ENCODE measurements at regions not wholly inside any gene's neighbourhood (a gene's known extent, or its start where the extent isn't known, plus 50 kb on each side); places are given as distances from the start of the nearest gene placed in this dataset.
A peak's percentile ranks its signal among the peaks of the same experiment; 100 is the strongest.

DNA sequence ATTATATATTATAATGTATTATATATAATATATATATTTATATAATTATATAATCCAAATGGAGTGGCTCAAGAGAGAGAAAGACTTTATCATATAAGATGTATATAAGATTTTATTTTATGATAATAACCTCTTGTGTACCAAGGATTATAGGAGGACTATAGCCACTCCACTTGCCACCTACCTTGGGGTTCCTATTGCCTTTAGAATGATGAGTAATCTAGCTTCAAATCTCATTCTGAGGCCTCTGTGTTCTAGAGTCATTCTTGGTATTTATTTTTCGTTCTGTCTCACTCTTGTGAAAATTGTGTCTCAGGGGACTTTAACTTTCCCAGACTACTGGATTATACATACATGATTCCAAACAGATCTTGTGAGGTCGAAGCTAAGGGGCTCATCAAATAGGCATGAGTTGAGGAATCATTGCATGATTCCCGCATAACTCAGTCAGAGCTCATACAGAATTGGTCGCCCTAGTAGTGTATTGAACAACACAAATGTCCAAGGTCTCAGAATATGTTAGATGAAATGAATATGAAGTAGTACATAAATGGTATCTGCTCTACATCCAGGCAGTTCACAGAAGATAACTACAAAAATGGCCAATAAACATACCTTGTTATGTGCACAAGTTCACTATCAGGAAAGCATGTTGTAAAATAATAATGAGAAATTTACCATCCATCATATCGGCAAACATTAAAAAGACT is 159.5 kb upstream of the RNPC3 start:
- no peak for DNase-seq (ENCODE audit: low read depth, low spot score)
- in situ Hi-C loops (cut with HindIII; ENCODE audit: low pct_unique_long_range_greater_than_20kb, low sequenced_read_pairs): no loop called here

DNA sequence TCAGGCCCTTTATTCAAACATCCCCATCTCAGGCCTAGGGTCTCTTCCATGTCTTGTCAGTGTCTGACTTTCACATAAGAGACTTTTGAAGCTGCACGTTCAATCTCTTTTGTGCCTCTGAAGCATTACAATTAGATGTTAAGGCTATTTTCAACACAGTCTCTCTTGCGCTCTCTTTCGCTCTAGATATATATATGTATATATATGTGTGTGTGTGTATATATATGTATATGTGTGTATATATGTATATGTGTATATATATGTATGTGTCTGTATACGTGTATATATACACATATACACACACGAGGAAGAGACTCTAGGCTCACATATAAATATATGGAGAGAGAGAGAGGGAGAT is 162.5 kb upstream of the RNPC3 start:
- in situ Hi-C loops (cut with HindIII; ENCODE audit: low pct_unique_long_range_greater_than_20kb, low sequenced_read_pairs): no loop called here
- DNase-seq (ENCODE audit: low read depth, low spot score): no peak

DNA sequence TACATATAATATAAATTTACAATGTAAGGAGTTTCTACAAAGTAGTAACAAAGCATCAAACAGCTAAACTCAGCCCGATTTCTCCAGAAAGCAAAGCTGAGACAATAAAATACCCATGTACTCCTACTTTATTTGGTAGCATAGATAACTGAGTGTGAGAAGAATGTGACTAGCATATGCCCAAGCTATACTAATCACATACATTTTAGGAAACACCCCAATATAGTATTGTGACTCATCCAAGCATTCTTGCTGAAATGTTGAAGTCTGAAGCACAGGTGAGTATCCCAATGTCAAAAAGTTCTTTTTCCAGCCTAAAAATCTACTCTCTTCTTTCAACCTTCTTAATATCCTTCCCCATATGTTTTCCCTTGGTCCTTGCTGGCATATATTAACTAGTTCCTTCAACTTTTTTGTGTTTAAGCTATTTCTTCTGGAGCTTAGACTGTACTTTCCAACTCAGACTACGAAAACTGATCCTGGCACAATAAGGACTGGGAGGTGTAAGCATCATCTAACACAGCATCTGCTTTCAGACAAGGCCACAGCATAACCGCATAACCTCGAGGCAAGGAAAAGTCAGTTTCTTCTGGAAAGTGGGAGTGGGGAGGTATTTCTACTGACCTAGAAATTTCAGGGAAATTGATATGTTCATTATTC is 163.0 kb upstream of the RNPC3 start:
- in situ Hi-C loops (cut with HindIII; ENCODE audit: low pct_unique_long_range_greater_than_20kb, low sequenced_read_pairs): no loop called here
- no peak for DNase-seq (ENCODE audit: low read depth, low spot score)

DNA sequence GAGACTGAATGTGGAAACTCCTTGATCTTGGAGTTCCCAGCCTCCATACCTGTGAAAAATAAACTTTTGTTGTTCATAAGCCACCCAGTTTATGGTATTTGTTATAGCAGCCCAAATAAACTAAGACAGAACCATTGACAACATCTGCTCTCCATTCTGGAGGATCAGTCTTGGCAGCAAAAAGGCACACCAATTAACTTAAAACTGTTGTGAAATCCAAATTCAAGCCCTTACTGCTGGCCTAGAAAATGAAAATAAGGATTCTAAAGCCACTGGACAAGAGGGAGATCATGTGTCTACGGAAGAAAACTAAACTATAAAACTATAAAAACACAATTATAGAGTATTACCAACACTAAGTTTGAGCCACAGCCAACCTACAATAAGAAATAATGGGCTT is 172.1 kb upstream of the RNPC3 start:
- in situ Hi-C loops (cut with HindIII; ENCODE audit: low pct_unique_long_range_greater_than_20kb, low sequenced_read_pairs): no loop called here
- no peak for DNase-seq (ENCODE audit: low read depth, low spot score)

DNA sequence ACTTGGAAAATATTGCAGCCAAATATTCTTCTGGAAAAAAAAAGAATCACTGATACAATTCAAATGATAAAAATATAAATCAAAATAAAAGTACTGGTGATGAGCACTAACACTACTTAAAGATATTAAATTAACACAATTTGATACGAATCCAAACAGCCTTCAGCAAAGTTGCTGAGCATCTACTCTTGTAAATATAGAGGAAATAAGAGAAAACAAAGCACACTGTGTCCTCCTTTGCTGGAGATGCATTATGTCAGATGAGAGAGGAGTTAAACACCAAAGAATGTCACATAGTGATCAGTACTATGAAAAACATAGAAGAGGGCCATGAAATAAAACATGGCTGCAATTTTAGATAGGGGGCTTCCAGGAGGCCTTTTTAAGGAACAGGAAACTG is 177.4 kb upstream of the RNPC3 start:
- DNase-seq (ENCODE audit: low read depth, low spot score): no peak
- in situ Hi-C loops (cut with HindIII; ENCODE audit: low pct_unique_long_range_greater_than_20kb, low sequenced_read_pairs): no loop called here

DNA sequence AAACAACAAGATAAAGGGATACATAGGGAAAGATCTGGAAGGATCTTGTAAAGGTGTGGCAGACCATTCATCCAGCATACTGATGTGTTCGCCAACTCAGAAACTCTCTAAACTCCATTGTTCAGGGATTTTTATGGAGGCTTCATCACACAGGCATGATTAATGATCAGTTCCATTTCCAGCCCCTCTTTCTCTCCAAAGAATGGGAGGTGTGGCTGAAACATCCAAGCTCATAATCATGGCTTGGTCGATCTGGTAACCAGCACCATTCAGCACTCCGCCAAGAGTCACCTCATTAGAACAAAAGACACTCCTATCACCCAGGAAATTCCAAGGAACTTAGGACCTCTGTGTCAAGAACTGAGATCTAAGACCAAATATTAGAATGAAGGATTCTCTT is 180.6 kb upstream of the RNPC3 start:
- in situ Hi-C loops (cut with HindIII; ENCODE audit: low pct_unique_long_range_greater_than_20kb, low sequenced_read_pairs): no loop called here
- no peak for DNase-seq (ENCODE audit: low read depth, low spot score)

DNA sequence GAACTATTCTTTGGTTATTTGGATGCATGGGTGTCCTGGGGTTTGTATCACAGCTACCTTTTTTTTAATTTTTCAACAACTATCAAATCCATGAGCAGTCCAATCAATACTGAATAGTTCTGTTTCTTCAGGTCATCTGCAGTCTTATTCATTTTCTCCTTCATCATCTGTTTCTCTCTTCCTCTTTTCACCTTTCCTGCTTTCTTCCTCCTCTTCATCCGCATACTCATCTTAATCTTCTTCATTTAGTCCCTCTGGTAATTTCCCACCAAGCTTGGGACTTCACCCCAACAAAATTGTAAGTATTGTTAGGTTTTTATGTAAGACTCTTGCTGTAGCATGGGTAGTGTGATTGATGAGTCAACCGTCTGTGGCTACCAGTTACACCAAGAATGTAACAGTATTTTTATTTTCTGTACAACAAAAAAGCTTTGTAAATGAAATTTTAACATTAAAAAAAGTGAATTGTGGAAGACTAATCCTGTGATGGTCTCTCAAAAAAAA is 184.1 kb upstream of the RNPC3 start:
- DNase-seq (ENCODE audit: low read depth, low spot score): peak; percentile 49
- in situ Hi-C loops (cut with HindIII; ENCODE audit: low pct_unique_long_range_greater_than_20kb, low sequenced_read_pairs): no loop called here

DNA sequence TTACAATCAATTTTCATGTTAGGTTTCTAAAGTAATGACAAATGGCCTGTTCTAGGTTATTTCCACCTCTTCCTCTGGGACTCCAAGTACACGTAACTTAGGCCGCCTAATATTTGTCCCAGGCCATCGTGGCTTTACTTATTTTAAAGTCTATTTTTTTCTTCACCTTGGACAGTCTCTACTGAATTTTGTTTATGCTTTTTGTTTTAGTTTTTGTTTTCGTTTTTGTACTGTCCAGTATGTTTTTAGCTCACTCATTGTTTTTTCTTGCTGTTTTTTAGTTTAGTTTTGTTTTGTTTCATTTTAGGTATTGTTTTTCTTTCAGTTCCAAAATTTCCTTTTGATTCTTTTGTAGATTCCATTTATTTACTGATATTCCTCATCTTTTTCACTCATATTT is 187.7 kb upstream of the RNPC3 start:
- DNase-seq (ENCODE audit: low read depth, low spot score): no peak
- in situ Hi-C loops (cut with HindIII; ENCODE audit: low pct_unique_long_range_greater_than_20kb, low sequenced_read_pairs): no loop called here

DNA sequence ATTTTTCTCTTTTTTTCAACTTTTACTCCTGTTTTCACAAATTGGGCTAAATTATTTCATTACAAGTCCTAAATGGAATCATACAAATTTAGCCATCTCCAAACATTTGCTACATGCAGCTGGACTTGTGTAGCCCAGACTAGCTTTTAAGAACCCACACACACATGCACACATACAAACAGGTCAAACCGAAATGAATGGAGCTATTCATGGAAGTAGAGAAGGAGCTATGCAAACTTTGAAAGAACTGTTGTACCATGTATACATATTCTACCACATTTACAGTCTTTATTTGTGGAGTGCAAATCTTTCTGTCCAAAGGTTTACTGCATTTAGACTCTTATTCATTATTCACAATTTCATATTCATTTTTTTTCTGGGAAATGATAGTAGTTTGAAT is 189.1 kb upstream of the RNPC3 start:
- in situ Hi-C loops (cut with HindIII; ENCODE audit: low pct_unique_long_range_greater_than_20kb, low sequenced_read_pairs): no loop called here
- peak; percentile 92 for DNase-seq (ENCODE audit: low read depth, low spot score)

DNA sequence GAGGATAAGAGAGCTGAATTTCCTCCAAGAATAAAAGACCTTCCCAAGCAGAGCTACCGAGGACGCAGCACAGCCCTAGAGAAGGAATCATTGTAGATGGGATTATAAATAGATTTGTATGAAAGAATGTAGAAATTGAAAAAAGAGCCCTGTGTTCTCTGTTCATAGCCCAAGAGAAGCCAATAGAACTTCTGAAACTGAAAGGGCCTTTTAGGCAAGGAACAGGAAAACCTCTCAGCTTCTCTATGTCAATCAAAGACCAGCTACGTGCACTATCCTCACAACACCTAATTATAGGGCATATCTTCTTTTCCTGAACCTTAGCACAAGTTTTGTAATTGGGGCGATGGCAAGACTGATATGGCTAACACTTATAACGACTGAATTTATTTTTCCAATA is 192.4 kb upstream of the RNPC3 start:
- in situ Hi-C loops (cut with HindIII; ENCODE audit: low pct_unique_long_range_greater_than_20kb, low sequenced_read_pairs): no loop called here
- peak; percentile 94 for DNase-seq (ENCODE audit: low read depth, low spot score)

DNA sequence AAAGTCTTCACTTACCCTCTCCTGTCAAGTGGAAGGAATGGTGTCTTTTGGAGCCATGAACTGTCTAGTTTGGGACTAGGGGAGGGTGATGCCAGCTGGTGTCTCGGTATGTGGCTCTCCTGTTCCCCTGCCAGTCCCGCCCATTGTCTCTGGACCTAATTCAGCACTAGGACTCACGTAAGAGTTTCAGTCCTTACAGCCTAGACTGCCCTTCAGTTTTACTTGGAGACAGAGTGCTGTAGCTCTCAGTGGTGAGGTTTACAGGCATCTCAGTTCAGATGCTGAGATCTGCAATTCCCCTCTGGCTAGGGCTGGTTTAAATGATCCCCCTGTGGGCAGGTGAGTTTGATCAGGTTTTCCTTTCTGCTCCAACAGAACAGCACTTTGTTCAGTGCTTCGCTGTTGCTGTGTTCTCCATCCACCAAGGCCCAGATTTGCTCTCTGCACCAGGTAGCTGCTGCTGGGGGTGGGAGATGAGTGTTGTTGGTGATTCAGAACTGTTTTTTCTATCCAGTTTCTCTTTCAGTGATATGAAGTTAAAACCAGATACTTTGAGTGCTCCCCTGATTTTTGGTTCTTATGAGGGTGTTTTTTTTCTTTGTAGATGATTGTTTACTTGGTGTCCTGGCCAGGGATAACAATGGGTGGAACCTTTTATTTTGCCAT is 198.3 kb upstream of the RNPC3 start:
- in situ Hi-C loops (cut with HindIII; ENCODE audit: low pct_unique_long_range_greater_than_20kb, low sequenced_read_pairs): no loop called here
- DNase-seq (ENCODE audit: low read depth, low spot score): no peak

DNA sequence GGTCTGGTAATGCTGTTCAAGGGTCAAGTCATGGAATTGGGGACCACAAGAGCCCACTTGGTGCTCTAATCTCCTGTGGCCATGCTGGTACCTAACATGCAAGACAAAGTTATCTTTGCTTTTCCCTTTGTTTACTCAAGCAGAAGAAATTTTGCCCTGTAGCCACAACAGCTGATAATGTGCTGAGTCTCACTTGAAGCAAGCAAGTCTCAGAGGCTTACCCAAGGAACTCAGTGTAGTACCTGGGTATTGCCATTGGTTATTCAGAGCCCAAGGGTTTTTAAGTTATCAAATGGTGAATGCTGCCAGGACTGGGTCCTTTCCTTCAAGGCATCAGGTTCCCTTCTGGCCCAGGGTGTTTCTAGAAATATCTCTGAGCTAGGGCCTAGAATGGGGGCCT is 198.9 kb upstream of the RNPC3 start:
- no peak for DNase-seq (ENCODE audit: low read depth, low spot score)
- in situ Hi-C loops (cut with HindIII; ENCODE audit: low pct_unique_long_range_greater_than_20kb, low sequenced_read_pairs): no loop called here

DNA sequence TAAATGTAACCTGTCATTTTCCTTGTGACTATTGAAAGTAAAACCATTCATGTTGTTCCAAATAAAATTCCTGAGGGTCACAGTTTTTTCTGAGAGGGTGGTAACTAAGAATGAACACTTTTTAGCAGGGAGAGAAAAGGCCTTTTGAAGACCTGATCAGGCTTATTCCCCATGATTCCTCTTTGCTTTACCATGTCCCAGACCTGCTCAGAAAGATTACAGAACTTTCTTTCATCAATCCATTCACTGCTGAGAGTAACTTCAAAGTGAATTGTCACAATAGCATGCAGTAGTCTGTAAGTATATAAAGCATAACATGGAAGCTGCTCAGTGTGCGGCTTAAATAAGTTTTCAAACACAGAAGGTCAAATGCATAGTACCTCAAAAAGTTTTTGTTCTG is 201.5 kb upstream of the COL11A1 start:
- in situ Hi-C loops (cut with HindIII; ENCODE audit: low pct_unique_long_range_greater_than_20kb, low sequenced_read_pairs): no loop called here

DNA sequence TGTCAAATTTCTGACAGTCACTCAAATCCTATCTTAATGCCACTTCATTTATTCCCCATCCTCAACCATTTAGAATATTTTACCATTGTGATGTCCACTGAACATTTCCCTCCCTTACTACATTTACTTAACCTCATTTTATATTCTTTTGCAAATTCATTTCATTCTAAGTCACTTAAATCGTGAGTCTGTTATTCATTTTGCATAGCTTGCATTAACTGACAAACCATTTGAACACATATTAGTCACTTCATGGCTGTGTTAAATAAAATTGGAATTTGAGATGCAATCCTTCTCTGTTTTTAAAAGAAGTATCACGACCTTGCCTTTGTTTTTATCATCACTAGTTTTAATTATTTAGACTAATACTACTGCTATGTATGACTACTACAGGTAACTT is 199.4 kb upstream of the COL11A1 start:
- no peak for DNase-seq (ENCODE audit: low read depth, low spot score)
- in situ Hi-C loops (cut with HindIII; ENCODE audit: low pct_unique_long_range_greater_than_20kb, low sequenced_read_pairs): no loop called here

More for the DNA sequence above, 201.5 kb upstream of the COL11A1 start:
- peak; percentile 90 for DNase-seq (ENCODE audit: low read depth, low spot score)

DNA sequence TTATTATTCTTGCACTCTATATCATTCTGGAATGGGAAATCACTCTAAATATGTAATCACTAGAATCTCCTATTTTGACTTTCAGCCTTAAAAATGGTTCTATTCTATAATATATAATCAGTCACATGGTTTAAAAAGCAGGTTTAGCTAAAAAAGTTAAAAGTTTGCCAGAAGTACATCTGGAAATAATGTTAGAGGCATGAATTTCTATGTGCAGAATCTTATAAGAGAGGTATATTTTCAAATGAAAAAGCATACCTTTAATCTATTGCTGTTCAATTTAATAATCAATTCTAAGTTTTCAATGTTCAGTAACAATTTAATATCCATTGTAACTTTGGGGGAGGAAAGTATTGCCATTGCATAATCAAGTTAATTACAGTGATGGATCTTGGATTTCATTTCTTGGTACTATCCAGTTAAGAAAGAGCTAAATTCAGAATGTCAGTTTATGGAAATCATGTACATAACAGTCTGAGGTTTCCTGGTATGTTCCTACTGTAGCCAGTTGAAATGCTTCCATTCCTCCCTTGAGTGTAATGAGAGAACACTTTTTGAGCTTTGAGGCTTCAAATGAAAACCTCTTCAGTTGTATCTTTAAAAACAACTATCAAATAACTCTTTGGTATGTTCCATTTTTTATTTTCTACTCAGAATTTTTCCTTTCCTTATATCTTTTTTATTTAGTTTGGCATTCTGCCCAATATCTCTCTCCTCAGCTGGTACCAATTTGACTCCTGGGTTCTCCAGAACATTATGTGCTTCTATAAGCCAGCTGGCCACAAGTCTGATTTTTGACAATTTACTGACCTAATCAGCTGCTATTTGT is 175.7 kb upstream of the COL11A1 start:
- in situ Hi-C loops (cut with HindIII; ENCODE audit: low pct_unique_long_range_greater_than_20kb, low sequenced_read_pairs): no loop called here

DNA sequence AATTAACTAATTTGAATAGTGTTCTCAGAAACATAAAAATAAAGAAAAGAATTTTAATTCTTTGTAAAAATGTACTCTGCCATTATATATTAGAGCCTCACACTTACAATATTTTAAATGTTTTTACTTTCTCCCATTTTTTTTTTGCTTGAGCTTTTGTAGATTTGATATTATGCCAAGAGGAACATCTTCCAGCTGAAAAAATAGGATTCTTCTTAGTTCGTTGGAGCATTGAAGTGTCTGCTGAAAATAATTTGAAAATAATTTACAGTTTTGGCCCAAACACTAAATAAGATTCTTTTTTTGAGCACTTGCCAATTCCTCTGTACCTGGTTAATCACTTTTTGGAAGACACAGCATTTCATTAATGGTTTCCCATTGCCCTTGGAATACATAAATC is 175.0 kb upstream of the COL11A1 start:
- no peak for DNase-seq (ENCODE audit: low read depth, low spot score)
- in situ Hi-C loops (cut with HindIII; ENCODE audit: low pct_unique_long_range_greater_than_20kb, low sequenced_read_pairs): no loop called here

More for the DNA sequence above, 175.7 kb upstream of the COL11A1 start:
- DNase-seq (ENCODE audit: low read depth, low spot score): no peak

DNA sequence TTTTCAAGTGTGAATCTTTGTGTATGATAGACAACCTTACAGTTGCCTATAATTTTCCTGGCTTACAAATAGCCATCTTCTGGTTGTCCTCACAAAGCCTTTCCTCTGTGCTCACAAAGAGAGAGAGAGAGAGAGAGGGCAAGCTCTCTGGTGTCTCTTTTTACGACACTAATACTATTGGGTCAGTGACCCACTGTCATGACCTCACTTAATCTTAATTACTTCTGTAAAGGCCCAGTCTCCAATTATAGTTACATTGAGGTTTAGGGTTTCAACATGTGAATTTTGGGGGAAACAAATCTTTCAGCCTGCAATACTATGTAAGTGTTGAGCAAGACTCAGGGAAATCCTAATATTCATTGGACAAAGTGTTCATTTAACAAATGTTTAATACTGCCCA is 167.4 kb upstream of the COL11A1 start:
- in situ Hi-C loops (cut with HindIII; ENCODE audit: low pct_unique_long_range_greater_than_20kb, low sequenced_read_pairs): no loop called here
- no peak for DNase-seq (ENCODE audit: low read depth, low spot score)

DNA sequence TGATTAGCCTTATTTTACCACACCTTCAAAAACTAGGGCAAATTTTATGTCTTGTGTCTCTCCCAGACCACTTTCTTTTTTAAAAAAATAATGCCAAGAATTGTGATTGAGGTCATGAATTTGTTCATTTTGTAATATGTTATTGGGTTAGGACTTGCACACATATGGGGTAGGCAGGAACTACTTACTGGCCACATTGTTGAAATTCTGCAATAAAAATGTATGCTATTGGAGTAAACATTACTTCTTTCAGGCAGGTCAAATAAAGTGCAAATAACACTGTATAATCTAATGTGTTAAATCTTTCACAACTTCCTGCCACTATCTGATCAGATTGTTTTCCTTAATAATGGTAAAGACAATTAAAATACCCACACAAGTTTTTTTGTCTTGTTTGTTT is 166.6 kb upstream of the COL11A1 start:
- in situ Hi-C loops (cut with HindIII; ENCODE audit: low pct_unique_long_range_greater_than_20kb, low sequenced_read_pairs): no loop called here
- no peak for DNase-seq (ENCODE audit: low read depth, low spot score)

Measured in SK-MEL-5 (cell line).